Fibroblast of skin of left biceps (primary cell): ENCODE measurements at regions not wholly inside any gene's neighbourhood (a gene's known extent, or its start where the extent isn't known, plus 50 kb on each side); places are given as distances from the start of the nearest gene placed in this dataset.
"Not testable (repeated sequence)": the region's sequence is repeated elsewhere in the genome, so short reads cannot be mapped to it uniquely, and the experiment has no call there.

Experiments
- DNase-seq, 2 experiments: peaks; one replicate each; pipeline ENCODE4 v3.0.0-alpha.2; 2013; ENCODE audit warnings: low read depth in 2 of 2

GRCh38 chr1:164423136-164423535, 135.8 kb upstream of the PBX1 start:
- DNase-seq = no peak

DNA sequence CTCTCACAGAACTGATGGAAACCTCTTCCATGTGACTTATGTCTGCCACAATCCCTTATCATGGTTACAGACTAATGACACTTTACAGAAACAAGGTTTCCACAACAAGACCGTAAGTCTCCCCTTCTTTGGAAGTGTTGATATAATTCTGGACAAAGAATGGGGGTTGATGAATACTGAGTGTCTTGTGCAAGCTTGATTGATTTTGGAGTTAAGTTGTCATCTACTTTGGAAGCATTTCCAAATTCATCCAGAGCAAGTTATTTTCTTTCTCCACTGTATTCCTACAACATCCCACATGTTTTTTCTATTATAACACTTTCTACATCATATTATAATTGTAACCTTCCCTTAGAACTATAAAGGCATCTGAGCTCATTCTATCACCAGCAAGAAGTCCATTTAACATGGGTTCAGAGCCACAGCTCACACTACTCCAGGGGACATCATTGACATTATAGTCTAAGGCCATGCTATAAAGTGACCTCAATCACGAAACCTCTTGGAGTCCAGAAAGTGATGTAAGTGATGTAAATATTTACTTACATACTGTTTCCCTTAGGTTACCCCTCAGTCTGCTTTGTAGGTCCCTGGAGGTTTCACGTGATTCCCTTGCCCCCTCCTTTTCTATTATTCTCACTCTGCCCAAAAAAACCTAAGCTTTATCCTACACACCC, 125.7 kb upstream of the PBX1 start:
- no peak for DNase-seq

DNA sequence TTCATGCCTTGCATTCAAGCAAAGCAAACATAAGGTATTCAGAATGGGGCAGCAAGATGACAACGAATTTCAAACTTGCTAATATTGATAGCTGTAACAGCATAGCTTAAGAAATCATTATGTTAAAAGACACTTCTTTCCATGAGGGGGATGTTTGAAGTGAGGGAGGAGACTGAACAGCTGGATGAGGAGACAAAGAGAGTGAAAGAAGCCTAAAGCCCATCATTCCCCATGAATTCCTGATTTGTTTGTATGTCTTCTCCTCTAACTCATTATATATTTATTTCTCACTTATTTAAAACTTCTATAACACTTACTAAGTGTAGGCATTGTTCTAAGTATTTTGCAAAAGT, 125.2 kb upstream of the PBX1 start:
- no peak for DNase-seq

- DNase-seq = no peak
Observed at GRCh38 chr1:164440232-164440631, 118.8 kb upstream of the PBX1 start.

DNA sequence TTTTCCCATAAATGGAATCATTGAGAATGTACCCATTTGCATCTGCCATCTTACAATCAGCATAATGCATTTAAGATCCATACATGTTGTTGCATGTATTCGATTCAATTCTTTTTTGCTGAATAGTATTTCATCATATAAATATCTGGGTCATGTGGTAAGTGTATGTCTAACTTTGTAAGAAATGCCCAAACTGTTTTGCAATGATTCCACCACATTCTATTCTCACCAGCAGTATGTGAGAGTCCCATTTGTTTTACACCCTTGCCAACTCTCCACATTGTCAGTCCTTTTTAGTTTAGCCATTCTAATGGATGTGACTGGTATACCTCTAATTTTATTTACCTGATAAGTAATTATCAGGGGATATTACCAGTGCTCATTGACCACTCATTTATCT, 115.8 kb upstream of the PBX1 start:
- DNase-seq = no peak

DNA sequence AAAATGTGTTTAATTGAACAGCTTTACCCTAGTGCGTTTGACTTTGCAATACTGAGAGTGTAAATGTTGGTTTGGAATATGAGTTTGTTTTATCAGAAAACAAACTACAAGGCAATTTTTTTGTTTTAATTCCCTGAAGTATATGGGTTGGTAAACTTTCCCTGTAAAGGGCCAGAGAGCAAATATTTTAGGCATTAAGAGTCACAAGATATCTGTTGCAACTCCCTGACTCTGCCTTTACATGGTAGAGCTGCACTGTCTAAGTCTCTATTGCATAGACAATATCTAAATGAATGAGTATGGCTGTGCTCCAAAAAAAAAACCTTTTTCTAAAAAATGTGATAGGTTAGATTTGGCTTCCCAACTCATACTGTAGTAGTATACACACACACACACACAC, 115.1 kb upstream of the PBX1 start:
- no peak for DNase-seq

DNA sequence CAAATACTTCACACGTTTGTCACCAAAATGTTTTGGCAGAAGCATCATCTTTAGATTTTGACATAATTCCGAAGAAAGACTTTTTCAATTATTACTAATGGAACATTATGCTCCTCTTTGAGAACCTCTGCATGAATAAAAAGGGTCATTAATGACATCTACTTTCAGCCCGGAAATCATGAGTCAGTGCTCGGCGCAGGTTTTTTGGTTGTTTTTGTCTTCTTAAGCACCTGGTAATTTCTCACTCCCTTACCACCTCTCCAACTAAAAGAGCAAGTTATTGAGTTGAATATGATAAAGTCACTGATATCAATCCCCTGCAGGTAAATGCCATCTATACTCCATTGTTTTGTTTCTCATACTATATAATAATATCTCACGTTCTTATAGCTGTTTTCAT, 113.0 kb upstream of the PBX1 start:
- DNase-seq = no peak

DNA sequence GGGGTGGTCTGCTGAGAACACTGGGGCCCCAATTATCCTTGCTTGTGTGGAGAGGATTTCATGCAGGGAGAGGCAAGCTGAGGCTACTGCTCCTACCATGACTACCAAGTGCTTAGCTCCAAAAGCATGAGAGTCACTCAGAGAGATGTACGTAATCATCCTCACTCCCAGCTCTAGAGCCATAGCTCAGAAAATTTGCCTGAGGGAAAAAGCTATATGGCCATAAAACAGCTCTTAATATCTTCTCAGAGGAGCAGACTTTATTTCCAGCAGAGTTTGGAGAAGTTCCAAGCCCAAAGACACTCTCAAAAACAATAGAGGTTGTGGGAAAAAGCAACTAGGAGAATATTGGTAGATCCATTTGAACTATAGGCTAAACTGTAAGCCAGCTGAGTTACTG, 106.4 kb upstream of the PBX1 start:
- no peak for DNase-seq

DNA sequence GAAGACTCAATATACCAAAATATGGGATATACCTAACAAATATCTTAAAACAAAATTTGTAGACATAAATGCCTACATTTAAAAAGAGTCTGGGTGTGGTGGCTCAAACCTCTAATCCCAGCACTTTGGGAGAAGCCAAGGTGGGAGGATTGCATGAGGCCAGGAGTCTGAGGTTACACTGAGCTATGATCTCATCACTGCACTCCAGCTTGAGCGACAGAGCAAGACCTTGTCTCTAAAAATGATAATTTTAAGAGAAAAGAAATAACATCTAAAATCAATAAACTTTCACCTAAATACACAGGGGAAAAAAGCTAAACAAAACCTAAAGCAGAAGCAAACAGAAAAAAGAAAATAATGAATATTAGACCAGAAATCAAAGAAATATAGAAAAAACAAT, 102.7 kb upstream of the PBX1 start:
- no peak for DNase-seq

- not testable (repeated sequence) for DNase-seq
Observed at GRCh38 chr1:164459176-164459575, 99.8 kb upstream of the PBX1 start.

- no peak for DNase-seq
Observed at GRCh38 chr1:164466001-164466421, 93.0 kb upstream of the PBX1 start.

DNA sequence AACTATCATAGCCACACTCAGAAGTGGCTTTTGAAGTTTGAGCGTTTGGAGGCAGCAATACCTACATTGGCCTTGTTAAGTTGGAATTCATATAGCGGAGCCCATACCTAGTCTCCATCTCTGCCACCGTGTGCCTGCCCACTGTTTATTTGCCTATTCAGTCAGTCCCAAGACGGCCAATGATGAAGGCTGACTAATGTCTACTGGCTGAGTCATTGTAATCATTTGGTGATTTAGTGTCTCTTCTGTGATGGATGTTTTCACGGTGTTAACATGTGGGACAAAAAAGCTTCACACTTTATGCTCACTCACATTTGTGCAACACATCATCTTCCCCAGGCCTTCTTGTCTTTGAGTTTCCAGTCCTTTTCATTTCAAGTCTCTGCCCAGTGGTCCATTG, 92.6 kb upstream of the PBX1 start:
- DNase-seq = no peak

GRCh38 chr1:164470996-164471395, 88.0 kb upstream of the PBX1 start:
- no peak for DNase-seq

DNA sequence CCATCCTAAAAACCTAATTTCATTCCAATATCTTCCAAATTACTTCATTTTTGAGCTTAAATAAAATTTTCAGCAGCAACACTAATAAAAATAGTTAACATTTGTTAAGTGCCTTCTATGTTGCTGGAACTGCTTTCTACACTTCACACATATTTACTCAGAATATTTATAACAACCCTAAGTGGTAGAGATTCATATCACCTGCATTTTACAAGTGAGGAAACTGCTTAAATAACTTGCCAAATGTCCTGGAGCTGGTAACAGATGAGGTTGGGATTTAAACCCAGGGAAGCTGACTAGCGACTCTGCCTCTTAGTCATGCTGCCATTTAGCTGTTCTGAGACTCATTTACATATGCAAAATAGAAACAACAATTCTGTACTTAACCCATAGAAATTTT, 86.1 kb upstream of the PBX1 start:
- DNase-seq = no peak

GRCh38 chr1:164473544-164473943, 85.4 kb upstream of the PBX1 start:
- DNase-seq = no peak

GRCh38 chr1:164475834-164476233, 83.2 kb upstream of the PBX1 start:
- DNase-seq = no peak

DNA sequence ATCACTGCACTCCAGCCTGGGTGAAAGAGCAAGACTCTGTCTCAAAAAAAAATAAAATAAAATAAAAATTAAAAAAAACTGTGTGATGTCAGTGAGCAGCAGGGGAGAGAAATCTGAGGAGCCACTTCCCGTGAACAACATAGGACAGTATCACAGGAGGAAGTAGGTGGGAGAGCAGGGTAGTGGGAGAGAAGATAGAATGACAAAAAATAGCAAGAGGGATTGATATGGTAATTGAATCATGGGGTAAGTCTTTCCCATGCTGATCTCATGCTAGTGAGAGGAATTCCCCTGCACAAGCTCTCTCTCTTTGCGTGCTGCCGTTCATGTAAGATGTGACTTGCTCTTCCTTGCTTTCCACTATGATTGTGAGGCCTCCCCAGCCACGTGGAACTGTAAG, 81.6 kb upstream of the PBX1 start:
- no peak for DNase-seq

- no peak for DNase-seq
Observed at GRCh38 chr1:164479242-164479641, 79.7 kb upstream of the PBX1 start.

DNA sequence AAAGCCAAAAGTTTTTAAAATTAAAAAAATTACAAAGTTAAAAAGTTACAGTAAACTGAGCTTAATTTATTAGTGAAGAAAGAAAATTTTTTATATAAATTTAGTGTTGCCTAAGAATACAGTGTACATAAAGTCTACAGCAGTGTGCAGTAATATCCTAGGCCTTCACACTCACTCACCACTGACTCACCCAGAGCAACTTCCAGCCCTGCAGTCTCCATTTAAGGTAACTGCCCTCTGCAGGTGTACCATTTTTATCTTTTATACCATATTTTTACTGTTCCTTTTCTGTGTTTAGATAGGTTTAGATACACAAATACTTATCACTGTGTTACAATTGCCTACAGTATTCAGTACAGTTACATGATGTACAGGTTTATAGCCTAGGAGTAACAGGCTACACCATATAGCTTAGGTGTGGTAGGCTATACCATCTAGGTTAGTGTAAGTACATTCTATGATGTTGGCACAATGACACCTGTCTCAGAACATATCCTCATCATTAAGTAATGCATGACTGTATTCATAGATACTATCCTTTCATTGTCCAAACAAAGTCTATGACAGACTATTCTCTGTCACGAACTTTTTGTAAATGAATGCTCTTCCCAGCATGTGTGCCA, 78.6 kb upstream of the PBX1 start:
- no peak for DNase-seq

DNA sequence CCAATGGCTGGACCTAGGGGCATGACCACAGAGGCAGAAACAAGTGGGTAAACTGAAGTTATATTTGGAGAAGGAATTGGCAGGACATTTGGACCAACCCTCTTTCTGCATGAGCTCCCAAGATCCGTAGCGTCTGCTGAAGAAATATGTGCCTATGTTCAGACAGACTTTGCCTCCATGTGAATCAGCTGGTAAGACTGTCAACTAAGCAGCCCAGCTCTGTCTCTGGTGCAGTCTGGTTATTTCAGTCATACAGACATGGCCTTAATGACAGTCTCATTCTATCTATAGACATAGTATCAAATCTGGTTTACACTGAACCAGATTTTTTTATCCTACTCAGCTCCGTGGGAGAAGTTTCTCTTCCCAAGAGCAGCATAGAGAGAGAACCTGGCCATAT, 63.1 kb upstream of the PBX1 start:
- DNase-seq = no peak

DNA sequence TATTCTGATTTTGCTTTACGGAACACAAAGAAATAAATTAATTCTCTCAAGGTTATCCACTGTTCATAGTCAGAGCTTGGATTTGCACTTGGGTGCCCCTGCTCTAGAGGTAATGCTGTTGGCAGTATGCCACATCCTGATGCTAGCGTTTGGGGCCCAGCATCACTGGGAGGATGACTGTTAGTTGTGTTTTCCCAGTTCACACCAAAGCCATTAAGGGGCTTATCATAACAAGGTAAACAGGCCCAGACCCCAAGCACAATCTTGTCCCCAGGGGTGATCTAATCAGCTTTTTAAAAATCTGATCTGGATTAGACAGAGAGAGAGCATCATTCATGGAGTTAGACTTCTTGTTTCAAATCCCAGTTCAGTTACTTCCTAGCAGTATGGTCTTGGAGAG, 60.2 kb upstream of the PBX1 start:
- no peak for DNase-seq

GRCh38 chr1:164504749-164505148, 54.2 kb upstream of the PBX1 start:
- DNase-seq = no peak
